ENCODE measurements at regions not wholly inside any gene's neighbourhood (a gene's known extent, or its start where the extent isn't known, plus 50 kb on each side); places are given as distances from the start of the nearest gene placed in this dataset.

GRCh38 chr5:120007598-120007997 lies 378.2 kb downstream of the FAM170A start:
- no peak for DNase-seq (ENCODE audit: low spot score)

GRCh38 chr5:120012431-120012830 lies 383.1 kb downstream of the FAM170A start:
- DNase-seq (ENCODE audit: low spot score) = no peak

- DNase-seq (ENCODE audit: low spot score) = no peak
Measured at GRCh38 chr5:120014535-120014934, 385.2 kb downstream of the FAM170A start.

GRCh38 chr5:120016717-120017382 lies 387.5 kb downstream of the FAM170A start:
- no peak for DNase-seq (ENCODE audit: low spot score)

- peak; percentile 40 for DNase-seq (ENCODE audit: low spot score)
Measured at GRCh38 chr5:120017513-120017912, 388.2 kb downstream of the FAM170A start.

- DNase-seq (ENCODE audit: low spot score) = no peak
Measured at GRCh38 chr5:120035181-120035580, 405.8 kb downstream of the FAM170A start.

GRCh38 chr5:120035815-120036577 lies 406.6 kb downstream of the FAM170A start:
- DNase-seq (ENCODE audit: low spot score) = no peak

GRCh38 chr5:120037451-120037850 lies 408.1 kb downstream of the FAM170A start:
- DNase-seq (ENCODE audit: low spot score) = no peak

GRCh38 chr5:120039111-120039510 lies 409.8 kb downstream of the FAM170A start:
- no peak for DNase-seq (ENCODE audit: low spot score)

- no peak for DNase-seq (ENCODE audit: low spot score)
Measured at GRCh38 chr5:120043431-120043830, 414.1 kb downstream of the FAM170A start.

- DNase-seq (ENCODE audit: low spot score) = no peak
Measured at GRCh38 chr5:120052916-120053828, 410.9 kb upstream of the PRR16 start.

GRCh38 chr5:120053841-120054240 lies 410.3 kb upstream of the PRR16 start:
- DNase-seq (ENCODE audit: low spot score) = peak; percentile 5

- peak; percentile 47 for DNase-seq (ENCODE audit: low spot score)
Measured at GRCh38 chr5:120055858-120056257, 408.2 kb upstream of the PRR16 start.

- no peak for DNase-seq (ENCODE audit: low spot score)
Measured at GRCh38 chr5:120062515-120062917, 401.6 kb upstream of the PRR16 start.

- no peak for DNase-seq (ENCODE audit: low spot score)
Measured at GRCh38 chr5:120072068-120072761, 391.9 kb upstream of the PRR16 start.

- no peak for DNase-seq (ENCODE audit: low spot score)
Measured at GRCh38 chr5:120073722-120074121, 390.4 kb upstream of the PRR16 start.

- no peak for DNase-seq (ENCODE audit: low spot score)
Measured at GRCh38 chr5:120080781-120081180, 383.3 kb upstream of the PRR16 start.

- no peak for DNase-seq (ENCODE audit: low spot score)
Measured at GRCh38 chr5:120082316-120083068, 381.6 kb upstream of the PRR16 start.

GRCh38 chr5:120083851-120084542 lies 380.1 kb upstream of the PRR16 start:
- no peak for DNase-seq (ENCODE audit: low spot score)

- DNase-seq (ENCODE audit: low spot score) = no peak
Measured at GRCh38 chr5:120084543-120084870, 379.6 kb upstream of the PRR16 start.

GRCh38 chr5:120086081-120086480 lies 378.0 kb upstream of the PRR16 start:
- DNase-seq (ENCODE audit: low spot score) = no peak
